NCI-H748 treated with DMSO at 0.1 percent for 48 hours (cell line): ENCODE measurements at regions not wholly inside any gene's neighbourhood (a gene's known extent, or its start where the extent isn't known, plus 50 kb on each side); places are given as distances from the start of the nearest gene placed in this dataset.

Experiments
- DNase-seq: peaks from one replicate; lab custom pipeline; 2025; lab: John Stamatoyannopoulos, UW

- no peak for DNase-seq
These were observed 321.3 kb downstream of the PHF14 start for GRCh38 chr7:11294965-11295364.

GRCh38 chr7:11297126-11297625, 323.5 kb downstream of the PHF14 start:
- no peak for DNase-seq

GRCh38 chr7:11297764-11298163, 324.1 kb downstream of the PHF14 start:
- DNase-seq, result no peak

GRCh38 chr7:11298220-11298619, 324.5 kb downstream of the PHF14 start:
- DNase-seq, result no peak

- no peak for DNase-seq
These were observed 326.6 kb downstream of the PHF14 start for GRCh38 chr7:11300241-11300640.

- DNase-seq, result no peak
These were observed 328.4 kb downstream of the PHF14 start for GRCh38 chr7:11302121-11302520.

- no peak for DNase-seq
These were observed 340.1 kb downstream of the PHF14 start for GRCh38 chr7:11313801-11314200.

GRCh38 chr7:11315666-11316258, 342.1 kb downstream of the PHF14 start:
- DNase-seq, result no peak

GRCh38 chr7:11317766-11318165, 344.1 kb downstream of the PHF14 start:
- DNase-seq, result no peak

GRCh38 chr7:11319491-11320274, 346.0 kb downstream of the PHF14 start:
- no peak for DNase-seq
